ENCODE measurements at regions not wholly inside any gene's neighbourhood (a gene's known extent, or its start where the extent isn't known, plus 50 kb on each side); places are given as distances from the start of the nearest gene placed in this dataset.

GRCh38 chr6:165777680-165778079 lies 114.6 kb upstream of the PDE10A start:
- no peak for TF ChIP-seq CTCF (IDR thresholded peaks at IDR 0.05)
- no peak for DNase-seq (ENCODE audit: low spot score)
- no peak for ATAC-seq (ENCODE audit: low FRiP score)

- ATAC-seq (ENCODE audit: low FRiP score) (no peak), DNase-seq (ENCODE audit: low spot score) (no peak)
- no peak for TF ChIP-seq CTCF (IDR thresholded peaks at IDR 0.05)
Observed at GRCh38 chr6:165776691-165777090, 113.7 kb upstream of the PDE10A start.

- TF ChIP-seq CTCF (IDR thresholded peaks at IDR 0.05), result no peak
- no peak for ATAC-seq (ENCODE audit: low FRiP score)
Observed at GRCh38 chr6:165775721-165776120, 112.7 kb upstream of the PDE10A start.

GRCh38 chr6:165774903-165775601 lies 112.0 kb upstream of the PDE10A start:
- DNase-seq (ENCODE audit: low spot score), result no peak
- peak; percentile 32 for ATAC-seq (ENCODE audit: low FRiP score)
- no peak for TF ChIP-seq CTCF (IDR thresholded peaks at IDR 0.05)

More at GRCh38 chr6:165775721-165776120, 112.7 kb upstream of the PDE10A start:
- DNase-seq (ENCODE audit: low spot score), result no peak

GRCh38 chr6:165770397-165771082 lies 107.5 kb upstream of the PDE10A start:
- TF ChIP-seq CTCF (IDR thresholded peaks at IDR 0.05), result no peak

GRCh38 chr6:165769884-165770283 lies 106.8 kb upstream of the PDE10A start:
- no peak for ATAC-seq (ENCODE audit: low FRiP score)
- DNase-seq (ENCODE audit: low spot score), result no peak

More at GRCh38 chr6:165770397-165771082, 107.5 kb upstream of the PDE10A start:
- no peak for ATAC-seq (ENCODE audit: low FRiP score)
- DNase-seq (ENCODE audit: low spot score), result no peak

More at GRCh38 chr6:165769884-165770283, 106.8 kb upstream of the PDE10A start:
- no peak for TF ChIP-seq CTCF (IDR thresholded peaks at IDR 0.05)

All from omental fat pad (tissue), 3 donors.